Cardiac muscle cell (in vitro differentiated cells and primary cell): ENCODE measurements at regions not wholly inside any gene's neighbourhood (a gene's known extent, or its start where the extent isn't known, plus 50 kb on each side); places are given as distances from the start of the nearest gene placed in this dataset.

Source experiments
- DNase-seq, 2 donors: peaks; one replicate each; pipeline versions ENCODE4 v3.0.0 to v3.0.0-alpha.2; 2010 to 2017; ENCODE audit warnings: low read depth in 1 of 2, low spot score in 1 of 2
- H3K27ac ChIP-seq: fragments of 200-600 bp; sonication (generic); 2 replicates; pipeline ENCODE4 v1.5.1; 2016
- H3K27me3 ChIP-seq: fragments of 200-600 bp; sonication (generic); 2 replicates; pipeline ENCODE4 v1.6.0; 2016; ENCODE audit warnings: control low read depth
- H3K36me3 ChIP-seq: fragments of 200-600 bp; sonication (generic); 2 replicates; pipeline ENCODE4 v1.5.1; 2016; ENCODE audit warnings: control low read depth
- H3K4me1 ChIP-seq: fragments of 200-600 bp; sonication (generic); 2 replicates; pipeline ENCODE4 v1.8.1; 2017; ENCODE audit warnings: low read depth, mild to moderate bottlenecking, mixed run types
- H3K4me3 ChIP-seq: fragments of 200-600 bp; sonication (generic); 2 replicates; pipeline ENCODE4 v1.5.1; 2016; ENCODE audit warnings: mild to moderate bottlenecking
- H3K9me3 ChIP-seq: fragments of 200-600 bp; sonication (generic); 2 replicates; pipeline ENCODE4 v1.5.1; 2017; ENCODE audit warnings: low read depth, mild to moderate bottlenecking, control low read depth
- TF ChIP-seq, protein P1 (sequence below): IDR thresholded peaks from 2 replicates; pipeline ENCODE4 v1.5.1; 2012; ENCODE audit warnings: low read depth, mild to moderate bottlenecking, low read length

DNA sequence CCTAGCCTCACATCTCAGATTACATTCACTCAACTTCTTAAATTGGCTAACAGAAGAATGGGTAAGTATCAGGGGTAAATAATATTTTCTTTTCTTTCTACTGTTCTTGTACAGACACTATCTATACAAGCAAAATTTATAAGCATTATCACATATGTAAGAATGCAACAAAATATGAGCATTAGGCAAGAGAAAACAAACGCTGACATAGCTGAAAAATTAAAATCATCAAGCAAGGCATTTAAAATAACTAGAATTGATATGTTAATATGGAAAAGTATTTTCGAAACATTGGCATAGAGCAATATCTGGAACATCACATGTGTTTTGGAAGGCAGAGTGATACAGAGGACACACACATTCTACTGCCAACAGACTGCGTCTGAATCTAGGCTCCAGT lies 1175.3 kb upstream of the LRRN3 start:
- no peak overlapping the region for H3K27ac ChIP-seq
- no peak overlapping the region for H3K4me3 ChIP-seq
- DNase-seq: no peak
- no peaks in the 10 kb centered on the region for H3K27me3 ChIP-seq
- no peaks in the 10 kb centered on the region for H3K36me3 ChIP-seq
- no peaks in the 10 kb centered on the region for H3K4me1 ChIP-seq
- no peaks in the 10 kb centered on the region for H3K9me3 ChIP-seq
- TF ChIP-seq, protein P1, sequence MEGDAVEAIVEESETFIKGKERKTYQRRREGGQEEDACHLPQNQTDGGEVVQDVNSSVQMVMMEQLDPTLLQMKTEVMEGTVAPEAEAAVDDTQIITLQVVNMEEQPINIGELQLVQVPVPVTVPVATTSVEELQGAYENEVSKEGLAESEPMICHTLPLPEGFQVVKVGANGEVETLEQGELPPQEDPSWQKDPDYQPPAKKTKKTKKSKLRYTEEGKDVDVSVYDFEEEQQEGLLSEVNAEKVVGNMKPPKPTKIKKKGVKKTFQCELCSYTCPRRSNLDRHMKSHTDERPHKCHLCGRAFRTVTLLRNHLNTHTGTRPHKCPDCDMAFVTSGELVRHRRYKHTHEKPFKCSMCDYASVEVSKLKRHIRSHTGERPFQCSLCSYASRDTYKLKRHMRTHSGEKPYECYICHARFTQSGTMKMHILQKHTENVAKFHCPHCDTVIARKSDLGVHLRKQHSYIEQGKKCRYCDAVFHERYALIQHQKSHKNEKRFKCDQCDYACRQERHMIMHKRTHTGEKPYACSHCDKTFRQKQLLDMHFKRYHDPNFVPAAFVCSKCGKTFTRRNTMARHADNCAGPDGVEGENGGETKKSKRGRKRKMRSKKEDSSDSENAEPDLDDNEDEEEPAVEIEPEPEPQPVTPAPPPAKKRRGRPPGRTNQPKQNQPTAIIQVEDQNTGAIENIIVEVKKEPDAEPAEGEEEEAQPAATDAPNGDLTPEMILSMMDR: no peak

GRCh38 chr7:109926738-109927137 lies 1164.2 kb upstream of the LRRN3 start:
- H3K27me3 ChIP-seq: no peaks in the 10 kb centered on the region
- TF ChIP-seq, protein P1: no peak
- DNase-seq: no peak
- H3K4me1 ChIP-seq: no peaks in the 10 kb centered on the region
- H3K4me3 ChIP-seq: no peak overlapping the region
- H3K36me3 ChIP-seq: no peaks in the 10 kb centered on the region
- H3K9me3 ChIP-seq: no peaks in the 10 kb centered on the region
- no peak overlapping the region for H3K27ac ChIP-seq

- TF ChIP-seq, protein P1: no peak
- no peak for DNase-seq
- H3K27ac ChIP-seq: no peak overlapping the region
- H3K27me3 ChIP-seq: no peaks in the 10 kb centered on the region
- no peak overlapping the region for H3K4me3 ChIP-seq
- no peaks in the 10 kb centered on the region for H3K9me3 ChIP-seq
- no peaks in the 10 kb centered on the region for H3K4me1 ChIP-seq
- H3K36me3 ChIP-seq: no peaks in the 10 kb centered on the region
Observed at GRCh38 chr7:109930049-109930448, 1160.9 kb upstream of the LRRN3 start.

GRCh38 chr7:109939207-109939606 lies 1151.7 kb upstream of the LRRN3 start:
- H3K27me3 ChIP-seq: no peaks in the 10 kb centered on the region
- no peaks in the 10 kb centered on the region for H3K9me3 ChIP-seq
- H3K4me1 ChIP-seq: no peaks in the 10 kb centered on the region
- TF ChIP-seq, protein P1: no peak
- no peak overlapping the region for H3K27ac ChIP-seq
- H3K36me3 ChIP-seq: no peaks in the 10 kb centered on the region
- no peak overlapping the region for H3K4me3 ChIP-seq
- no peak for DNase-seq

GRCh38 chr7:109945820-109946518 lies 1145.0 kb upstream of the LRRN3 start:
- no peak for DNase-seq
- TF ChIP-seq, protein P1: no peak
- Histone ChIP-seq H3K4me1 (no peaks in the 10 kb centered on the region), H3K27me3 (no peaks in the 10 kb centered on the region), H3K36me3 (no peaks in the 10 kb centered on the region), H3K9me3 (no peaks in the 10 kb centered on the region), H3K4me3 (no peak overlapping the region), H3K27ac (no peak overlapping the region)
